ENCODE measurements at regions not wholly inside any gene's neighbourhood (a gene's known extent, or its start where the extent isn't known, plus 50 kb on each side); places are given as distances from the start of the nearest gene placed in this dataset.

GRCh38 chr20:12914804-12915203 lies 94.0 kb upstream of the SPTLC3 start:
- no peaks in the 10 kb centered on the region for H3K9me3 ChIP-seq
- H3K36me3 ChIP-seq: no peaks in the 10 kb centered on the region
- WGBS, 2 donors: 27 to 34% methylated on average over 4 of the region's 4 CpGs
- intact Hi-C loops (cut with DNase I): no loop called here
- H3K27me3 ChIP-seq: no peaks in the 10 kb centered on the region
- H3K4me1 ChIP-seq: peaks cover 23 to 30% of the 10 kb centered on the region in 2 donors
- no peak for DNase-seq
- TF ChIP-seq CTCF (IDR thresholded peaks at IDR 0.05): no peak
- TF ChIP-seq POLR2A (IDR thresholded peaks at IDR 0.05): no peak
- H3K4me3 ChIP-seq (replicated peaks in 1 of 3): no peak overlapping the region
- no peak overlapping the region for H3K27ac ChIP-seq

- intact Hi-C loops (cut with DNase I): no loop called here
- no peaks in the 10 kb centered on the region for H3K9me3 ChIP-seq
- no peaks in the 10 kb centered on the region for H3K36me3 ChIP-seq
- H3K27me3 ChIP-seq: no peaks in the 10 kb centered on the region
- 33 to 50% methylated on average over 1 of the region's 1 CpG for WGBS, 2 donors
- H3K4me1 ChIP-seq: peaks cover 19 to 30% of the 10 kb centered on the region in 2 donors
- H3K4me3 ChIP-seq (replicated peaks in 1 of 3): no peak overlapping the region
- peak; percentile 72 for DNase-seq
- TF ChIP-seq CTCF (IDR thresholded peaks at IDR 0.05) (no peak), POLR2A (IDR thresholded peaks at IDR 0.05) (no peak)
- H3K27ac ChIP-seq: peak overlapping the region in 1 of 3 donors; percentile 61
These were observed 92.1 kb upstream of the SPTLC3 start for GRCh38 chr20:12916699-12917098.

GRCh38 chr20:12924126-12924525 lies 84.6 kb upstream of the SPTLC3 start:
- no peaks in the 10 kb centered on the region for H3K27me3 ChIP-seq
- no peaks in the 10 kb centered on the region for H3K9me3 ChIP-seq
- TF ChIP-seq POLR2A (IDR thresholded peaks at IDR 0.05): no peak
- TF ChIP-seq CTCF (IDR thresholded peaks at IDR 0.05): no peak
- peaks cover 0 to 3% of the 10 kb centered on the region in 2 donors for H3K4me1 ChIP-seq
- no peaks in the 10 kb centered on the region for H3K36me3 ChIP-seq
- DNase-seq: no peak
- no peak overlapping the region for H3K27ac ChIP-seq
- intact Hi-C loops (cut with DNase I): no loop called here
- 13 to 28% methylated on average over 2 of the region's 2 CpGs for WGBS, 2 donors
- H3K4me3 ChIP-seq (replicated peaks in 1 of 3): no peak overlapping the region

- intact Hi-C loops (cut with DNase I): no loop called here
- TF ChIP-seq POLR2A (IDR thresholded peaks at IDR 0.05) (no peak), CTCF (IDR thresholded peaks at IDR 0.05) (peak; percentile 36 to 99 (median 88))
- H3K27me3 ChIP-seq: no peaks in the 10 kb centered on the region
- no peak overlapping the region for H3K27ac ChIP-seq
- WGBS, 2 donors: 35 to 38% methylated on average over 7 of the region's 7 CpGs
- no peaks in the 10 kb centered on the region for H3K4me1 ChIP-seq
- peak; percentile 59 to 62 for DNase-seq
- H3K4me3 ChIP-seq (replicated peaks in 1 of 3): no peak overlapping the region
- no peaks in the 10 kb centered on the region for H3K9me3 ChIP-seq
- H3K36me3 ChIP-seq: no peaks in the 10 kb centered on the region
These were observed 83.5 kb upstream of the SPTLC3 start for GRCh38 chr20:12925210-12925755.

GRCh38 chr20:12925863-12926793 lies 82.6 kb upstream of the SPTLC3 start:
- intact Hi-C loops (cut with DNase I): no loop called here
- 60 to 63% methylated on average over 9 of the region's 9 CpGs for WGBS, 2 donors
- Histone ChIP-seq H3K4me3 (replicated peaks in 1 of 3) (no peak overlapping the region), H3K27me3 (no peaks in the 10 kb centered on the region), H3K36me3 (no peaks in the 10 kb centered on the region), H3K27ac (no peak overlapping the region), H3K9me3 (no peaks in the 10 kb centered on the region), H3K4me1 (no peaks in the 10 kb centered on the region)
- DNase-seq: no peak
- no peak for TF ChIP-seq CTCF (IDR thresholded peaks at IDR 0.05)
- TF ChIP-seq POLR2A (IDR thresholded peaks at IDR 0.05): no peak
